HG03097 (cell line): ENCODE measurements at regions not wholly inside any gene's neighbourhood (a gene's known extent, or its start where the extent isn't known, plus 50 kb on each side); places are given as distances from the start of the nearest gene placed in this dataset.
"Not testable (repeated sequence)": the region's sequence is repeated elsewhere in the genome, so short reads cannot be mapped to it uniquely, and the experiment has no call there.

Source experiments
- ATAC-seq: cut with Tn5 transposase; IDR thresholded peaks from one replicate; pipeline ENCODE4 v1.9.1; 2021; ENCODE audit not compliant: unreplicated experiment, low FRiP score

GRCh38 chr14:89056394-89056793 is 231.9 kb downstream of the TTC8 start:
- ATAC-seq: no peak

GRCh38 chr14:89058697-89059096 is 234.2 kb downstream of the TTC8 start:
- ATAC-seq: no peak

GRCh38 chr14:89060191-89060590 is 235.7 kb downstream of the TTC8 start:
- ATAC-seq: no peak

GRCh38 chr14:89061696-89062095 is 237.2 kb downstream of the TTC8 start:
- no peak for ATAC-seq

GRCh38 chr14:89065879-89066278 is 241.4 kb downstream of the TTC8 start:
- ATAC-seq: no peak

GRCh38 chr14:89067293-89067972 is 243.0 kb downstream of the TTC8 start:
- ATAC-seq: no peak

GRCh38 chr14:89078021-89078795 is 253.8 kb downstream of the TTC8 start:
- ATAC-seq: no peak

- ATAC-seq: no peak
These were observed 260.8 kb downstream of the TTC8 start for GRCh38 chr14:89085231-89085731.

GRCh38 chr14:89085737-89086382 is 261.4 kb downstream of the TTC8 start:
- no peak for ATAC-seq

- ATAC-seq: no peak
These were observed 264.1 kb downstream of the TTC8 start for GRCh38 chr14:89088530-89088929.

- no peak for ATAC-seq
These were observed 264.9 kb downstream of the TTC8 start for GRCh38 chr14:89089330-89089729.

- no peak for ATAC-seq
These were observed 267.3 kb downstream of the TTC8 start for GRCh38 chr14:89091781-89092180.

- ATAC-seq: no peak
These were observed 268.8 kb downstream of the TTC8 start for GRCh38 chr14:89093083-89093730.

- no peak for ATAC-seq
These were observed 270.6 kb downstream of the TTC8 start for GRCh38 chr14:89095036-89095435.

GRCh38 chr14:89096946-89097345 is 272.5 kb downstream of the TTC8 start:
- no peak for ATAC-seq

- no peak for ATAC-seq
These were observed 273.8 kb downstream of the TTC8 start for GRCh38 chr14:89098254-89098653.

GRCh38 chr14:89104171-89104817 is 279.8 kb downstream of the TTC8 start:
- ATAC-seq: not testable (repeated sequence)

- ATAC-seq: not testable (repeated sequence)
These were observed 280.4 kb downstream of the TTC8 start for GRCh38 chr14:89104861-89105260.
